HG03066 (cell line): ENCODE measurements at regions not wholly inside any gene's neighbourhood (a gene's known extent, or its start where the extent isn't known, plus 50 kb on each side); places are given as distances from the start of the nearest gene placed in this dataset.
"Not testable (repeated sequence)": the region's sequence is repeated elsewhere in the genome, so short reads cannot be mapped to it uniquely, and the experiment has no call there.

Experiments
- ATAC-seq: cut with Tn5 transposase; IDR thresholded peaks from one replicate; pipeline ENCODE4 v1.9.1; 2021; ENCODE audit warnings: low read depth; ENCODE audit not compliant: unreplicated experiment

- ATAC-seq: no peak
Observed at GRCh38 chr3:25894101-25894500, 104.2 kb downstream of the OXSM start.

GRCh38 chr3:25895031-25895430 lies 105.1 kb downstream of the OXSM start:
- ATAC-seq: no peak

GRCh38 chr3:25895443-25895842 lies 105.6 kb downstream of the OXSM start:
- no peak for ATAC-seq

GRCh38 chr3:25897019-25897418 lies 107.1 kb downstream of the OXSM start:
- ATAC-seq: peak; percentile 71

DNA sequence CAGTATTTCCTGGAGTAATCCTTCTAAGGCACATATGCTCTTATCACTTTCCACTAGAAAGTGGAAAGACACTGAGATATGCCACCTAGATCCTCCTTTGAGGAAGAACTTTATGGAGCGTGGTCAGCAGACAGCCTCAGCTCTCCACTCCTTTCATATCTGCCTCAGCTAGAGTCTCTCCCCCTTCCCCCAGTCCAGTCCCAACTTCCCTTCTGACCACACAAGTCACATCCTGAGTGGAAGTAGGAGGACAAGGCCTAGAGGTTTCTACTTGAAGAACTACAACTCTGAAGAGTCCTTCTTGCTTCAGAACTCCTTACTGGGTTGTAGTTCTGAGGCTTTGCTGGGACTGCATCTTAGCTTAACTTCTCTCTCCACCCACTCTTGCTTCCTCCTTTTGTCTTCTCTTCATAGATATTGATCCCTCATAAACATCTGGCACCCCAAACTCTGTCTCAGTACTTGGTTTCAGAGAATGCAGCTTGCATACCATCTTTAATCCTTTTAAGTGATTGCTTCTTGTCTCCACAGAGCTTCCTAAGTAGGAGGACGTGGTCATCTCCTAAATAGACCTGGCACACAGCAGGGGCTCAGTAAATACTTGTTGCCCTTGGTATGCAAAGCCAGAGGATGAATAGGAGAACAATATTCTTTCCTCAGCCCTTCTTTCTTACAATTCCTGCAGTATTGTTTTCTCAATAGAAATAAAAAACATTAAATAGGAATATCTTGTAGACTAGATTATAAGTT lies 109.6 kb downstream of the OXSM start:
- ATAC-seq: no peak

DNA sequence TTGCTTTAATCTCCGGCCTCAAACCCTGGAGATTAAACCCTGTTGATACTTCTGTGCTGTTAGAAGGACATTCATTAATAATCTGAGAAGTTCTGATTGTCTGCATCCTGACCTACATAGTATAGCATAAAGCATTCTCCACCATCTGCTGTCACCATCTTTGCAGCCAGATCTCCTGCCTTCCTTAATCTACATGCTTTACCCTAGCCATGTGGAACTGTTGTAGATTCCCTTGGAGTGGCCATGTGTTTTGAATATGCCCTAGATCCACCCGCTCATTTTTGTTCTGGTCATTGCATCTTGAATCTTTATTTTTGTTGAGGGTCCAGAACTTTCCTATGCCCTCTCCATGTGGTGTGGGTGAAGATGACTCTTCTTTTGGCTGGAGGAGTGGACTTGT lies 110.3 kb downstream of the OXSM start:
- no peak for ATAC-seq

DNA sequence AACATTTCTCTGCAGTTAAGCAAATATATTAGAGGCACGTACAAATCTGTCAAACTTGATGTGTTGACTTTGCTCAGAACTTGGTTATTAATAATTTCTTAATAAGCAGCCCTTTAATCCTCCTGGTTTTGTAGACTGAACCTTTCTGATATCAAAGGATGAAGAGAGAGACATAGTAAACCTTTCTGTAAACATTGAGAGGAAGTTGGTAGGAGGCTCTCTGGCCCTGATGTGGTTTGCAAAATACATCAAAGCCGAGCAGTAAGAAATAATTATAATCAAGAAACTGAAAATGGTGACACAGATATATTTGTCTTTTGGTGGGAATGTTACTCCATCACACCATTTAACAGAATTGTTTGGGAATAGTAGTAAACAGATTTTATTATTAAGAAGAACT lies 111.9 kb downstream of the OXSM start:
- ATAC-seq: no peak

DNA sequence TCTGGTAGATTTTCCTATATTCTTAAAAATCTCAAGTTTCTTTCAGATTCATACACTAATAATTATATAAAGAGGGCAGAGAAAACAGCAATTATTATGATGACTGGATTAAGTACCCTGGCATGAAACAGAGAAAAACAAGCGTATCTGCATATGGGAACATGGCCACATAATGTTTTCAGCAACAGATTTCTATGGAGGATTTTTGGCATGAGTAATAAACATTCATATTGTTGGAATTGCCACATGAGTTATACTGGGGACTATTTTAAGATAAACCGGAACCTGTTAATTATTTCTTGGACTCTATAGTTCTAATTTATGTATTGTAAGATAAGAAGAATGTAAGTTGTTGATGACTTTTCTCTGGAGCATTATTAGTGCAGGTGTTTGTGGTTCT lies 112.7 kb downstream of the OXSM start:
- ATAC-seq: no peak

DNA sequence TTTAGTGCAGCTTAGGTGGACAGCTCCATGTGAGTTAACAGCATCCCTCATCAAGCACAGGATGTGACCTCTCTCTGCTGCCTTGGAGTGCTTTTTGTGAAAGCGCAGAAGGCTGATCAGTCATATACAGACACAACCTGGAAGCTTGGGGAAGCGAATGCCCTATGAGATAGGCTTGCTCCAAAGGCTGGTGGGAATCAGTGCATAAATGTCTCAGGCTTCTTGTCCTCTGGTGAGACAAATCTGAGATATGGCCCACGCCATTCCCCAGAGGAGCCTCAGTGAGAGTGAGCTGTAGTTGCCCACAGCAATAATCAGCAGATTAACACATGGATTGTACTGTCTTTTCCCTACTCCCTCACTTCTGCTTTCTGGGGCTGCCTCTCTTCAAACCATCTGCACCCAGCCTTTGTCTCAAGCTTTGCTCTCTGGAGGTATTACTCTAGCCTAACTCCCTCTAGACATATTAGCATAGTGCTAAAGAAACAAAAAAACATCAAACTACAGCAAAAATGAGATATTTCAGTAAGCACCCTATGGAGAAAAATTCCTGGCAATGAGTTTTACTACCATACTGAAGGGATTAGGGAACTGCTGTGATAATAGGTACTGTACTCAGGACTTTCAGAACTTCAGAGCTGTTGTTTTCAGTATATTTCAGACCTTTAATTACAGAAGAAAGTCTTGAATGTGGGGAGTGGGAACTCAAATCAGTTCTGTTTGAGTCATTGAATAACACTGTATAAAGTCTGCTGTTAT lies 113.7 kb downstream of the OXSM start:
- no peak for ATAC-seq

DNA sequence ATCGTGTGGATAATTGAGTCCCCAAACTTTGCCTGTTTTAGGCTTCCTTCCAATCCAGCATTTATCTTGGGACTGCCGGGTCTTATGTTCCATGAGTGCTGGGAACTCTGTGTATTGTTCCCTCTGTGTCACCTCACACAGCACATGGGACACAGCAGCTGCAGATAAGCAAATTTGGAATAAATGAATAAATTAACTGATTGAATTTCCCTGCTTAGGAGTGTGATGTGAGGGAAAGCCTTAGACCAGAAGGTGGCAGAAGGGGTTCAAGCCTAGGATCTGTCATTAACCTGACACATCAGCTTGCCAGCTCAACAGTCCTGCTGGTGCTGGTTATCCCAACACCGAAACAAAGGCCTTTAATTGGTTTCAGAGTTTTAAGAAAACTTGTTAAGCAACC lies 114.3 kb downstream of the OXSM start:
- ATAC-seq: no peak

DNA sequence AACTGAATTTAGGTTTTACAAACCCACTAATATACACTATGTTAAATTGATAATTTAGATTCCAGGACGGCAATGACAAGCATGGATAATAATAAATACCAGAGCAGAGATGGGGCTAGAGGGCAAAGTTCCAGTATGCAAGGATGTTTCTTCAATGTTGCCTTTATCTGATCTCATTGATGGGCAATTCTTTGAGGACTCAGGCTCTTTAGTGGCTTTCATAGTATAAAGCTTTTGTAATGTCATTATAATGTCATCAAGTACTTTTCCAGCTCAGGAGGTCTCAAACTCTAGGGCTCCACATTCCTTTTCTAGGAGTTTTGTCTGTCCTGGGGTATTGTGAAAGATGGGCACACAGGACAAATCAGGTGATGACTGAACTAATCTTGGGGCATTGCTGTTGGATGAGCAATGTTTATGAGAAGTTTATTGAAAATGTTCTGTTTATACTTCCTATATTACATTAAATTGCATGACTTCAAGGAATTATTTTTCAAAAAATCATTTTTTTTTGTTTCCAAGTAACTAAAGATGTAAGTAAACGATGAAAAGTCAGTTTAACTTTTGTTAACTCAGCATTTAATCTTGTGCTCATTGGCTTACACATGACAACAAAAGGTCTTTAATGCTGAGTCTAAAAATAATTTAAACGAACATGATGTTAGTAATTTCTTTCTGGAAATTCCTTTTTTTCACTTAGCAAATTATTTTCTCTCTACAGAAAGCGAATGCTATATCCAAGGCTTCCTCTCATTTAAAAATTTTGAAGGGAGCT lies 116.4 kb downstream of the OXSM start:
- no peak for ATAC-seq

GRCh38 chr3:25907081-25907480 lies 117.2 kb downstream of the OXSM start:
- no peak for ATAC-seq

- ATAC-seq: no peak
Observed at GRCh38 chr3:25910105-25910504, 120.2 kb downstream of the OXSM start.

GRCh38 chr3:25910997-25911396 lies 121.1 kb downstream of the OXSM start:
- no peak for ATAC-seq

DNA sequence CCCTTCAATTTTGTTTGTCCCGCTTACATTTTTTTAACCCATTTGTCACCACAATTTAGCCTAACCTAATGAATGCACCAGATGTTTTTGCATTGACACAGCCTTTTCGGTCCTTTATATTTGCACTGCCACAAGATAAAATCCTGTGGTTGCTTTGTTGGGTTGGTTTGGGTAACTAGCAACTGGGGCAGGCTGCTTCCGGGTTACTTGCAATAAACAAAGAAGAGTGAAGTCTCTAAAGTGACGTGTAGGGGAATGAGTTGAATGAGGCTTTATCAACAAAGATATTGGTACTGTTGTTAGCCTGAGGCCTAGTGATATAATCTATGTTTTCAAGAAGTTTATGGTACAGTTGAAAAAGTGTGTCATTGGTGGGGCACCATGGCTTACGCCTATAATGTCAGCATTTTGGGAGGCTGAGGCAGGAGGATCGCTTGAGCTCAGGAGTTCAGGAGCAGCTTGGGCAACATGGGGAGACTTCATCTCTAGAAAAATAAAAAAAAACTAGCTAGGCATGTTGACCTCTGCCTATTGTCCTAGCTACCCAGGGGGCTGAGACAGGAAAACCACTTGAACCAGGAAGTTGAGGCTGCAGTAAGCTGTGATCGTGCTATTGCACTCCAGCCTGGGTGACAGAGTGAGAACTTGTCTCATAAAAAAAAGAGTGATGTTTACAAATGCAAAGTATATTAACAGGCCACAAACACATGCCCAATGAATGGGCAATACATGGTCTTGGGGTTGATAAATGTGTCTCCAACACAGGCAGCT lies 121.8 kb downstream of the OXSM start:
- ATAC-seq: no peak

- ATAC-seq: no peak
Observed at GRCh38 chr3:25913179-25913578, 123.3 kb downstream of the OXSM start.

GRCh38 chr3:25915673-25916072 lies 125.8 kb downstream of the OXSM start:
- ATAC-seq: no peak

DNA sequence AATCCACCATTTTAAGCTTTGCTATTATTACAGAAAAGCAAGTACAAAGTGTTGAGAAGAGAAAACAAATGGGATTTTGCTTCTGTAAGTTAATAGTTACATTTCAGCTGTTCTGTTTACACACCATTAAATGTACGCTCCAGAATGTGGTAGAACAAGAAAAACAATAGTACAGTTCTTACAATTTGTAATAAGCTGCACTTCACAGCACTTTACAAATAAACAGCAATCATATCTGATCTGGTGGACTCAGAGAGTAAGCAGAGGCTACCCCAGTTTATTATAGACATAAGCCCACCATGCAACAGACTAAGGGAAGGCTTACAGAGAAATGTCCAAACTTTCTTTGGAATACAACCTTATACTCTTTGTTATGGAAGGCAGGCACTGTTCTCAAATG lies 126.4 kb downstream of the OXSM start:
- no peak for ATAC-seq

DNA sequence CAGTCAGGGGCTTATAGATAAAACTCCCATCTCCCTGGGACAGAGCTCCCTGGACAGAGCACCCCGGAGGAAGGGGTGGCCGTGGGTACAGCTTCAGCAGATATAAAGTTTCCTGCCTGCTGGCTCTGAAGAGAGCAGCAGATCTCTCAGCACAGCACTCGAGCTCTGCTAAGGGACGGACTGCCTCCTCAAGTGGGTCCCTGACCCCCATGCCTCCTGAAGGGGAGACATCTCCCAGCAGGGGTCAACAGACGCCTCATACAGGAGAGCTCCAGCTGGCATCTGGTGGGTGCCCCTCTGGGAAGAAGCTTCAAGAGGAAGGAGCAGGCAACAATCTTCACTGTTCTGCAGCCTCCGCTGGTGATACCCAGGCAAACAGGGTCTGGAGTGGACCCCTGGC lies 142.1 kb downstream of the OXSM start:
- ATAC-seq: not testable (repeated sequence)

DNA sequence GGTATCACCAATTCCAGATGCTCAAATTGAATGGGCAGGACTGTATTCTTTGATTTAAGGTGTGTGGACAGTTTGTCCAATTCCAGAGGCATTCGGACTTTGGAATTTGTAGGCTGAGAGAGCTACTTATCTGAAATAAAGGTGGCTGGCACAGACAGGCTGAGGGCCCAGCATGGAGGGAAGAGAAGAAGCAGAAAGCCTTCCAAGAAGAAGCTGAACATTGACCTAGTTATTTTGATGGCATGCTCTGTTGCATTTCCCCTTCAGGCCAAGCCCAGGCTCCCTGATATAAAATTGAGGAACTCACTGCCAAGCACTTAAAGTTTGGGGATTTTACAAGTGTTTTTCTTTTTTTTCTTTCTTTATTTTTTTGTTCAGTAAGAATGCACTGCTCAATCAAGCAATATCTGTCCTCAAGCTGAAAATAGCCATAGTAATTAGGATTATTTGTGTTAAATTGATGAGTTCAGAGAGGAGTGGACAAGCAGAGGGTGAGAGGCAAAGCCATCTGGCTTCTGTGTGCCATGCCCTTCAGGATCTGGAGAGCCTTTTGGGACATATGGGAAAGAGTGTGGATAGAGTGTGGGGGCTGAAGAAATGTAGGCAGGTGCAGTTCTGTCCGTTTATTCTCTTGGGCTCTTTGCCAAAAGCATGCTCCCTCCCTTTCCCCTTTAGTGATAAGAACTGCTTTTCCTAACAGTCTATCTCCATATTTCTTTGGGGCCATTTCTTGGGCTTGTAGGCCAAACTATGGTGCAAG lies 148.9 kb downstream of the OXSM start:
- ATAC-seq: no peak
